HepG2 (cell line): ENCODE measurements at regions not wholly inside any gene's neighbourhood (a gene's known extent, or its start where the extent isn't known, plus 50 kb on each side); places are given as distances from the start of the nearest gene placed in this dataset.

Experiments
- ATM ChIP-seq: fragments of 450-650 bp; IDR thresholded peaks from 2 replicates; pipeline ENCODE4 v1.7.1; 2017; ENCODE audit warnings: mild to moderate bottlenecking, borderline replicate concordance
- ELF1 ChIP-seq: sonication (generic); formaldehyde crosslinking; IDR thresholded peaks from 2 replicates; pipeline ENCODE4 v1.4.0; 2020; ENCODE audit warnings: missing genetic modification reagents
- ELF3 ChIP-seq: IDR thresholded peaks from 2 replicates; pipeline ENCODE4 v1.6.1; 2016; ENCODE audit warnings: missing genetic modification reagents, missing compliant biosample characterization
- ERF ChIP-seq: IDR thresholded peaks from 2 replicates; pipeline ENCODE4 v1.6.1; 2018; ENCODE audit warnings: missing biosample characterization, missing genetic modification reagents
- FLYWCH1 ChIP-seq: sonication (generic); formaldehyde crosslinking; IDR thresholded peaks from 2 replicates; pipeline ENCODE4 v1.8.1; 2023; ENCODE audit warnings: mild to moderate bottlenecking, missing genetic modification reagents
- GABPA ChIP-seq, 2 experiments: IDR thresholded peaks; 2 replicates each; pipeline ENCODE4 v1.6.1; 2011 to 2016; ENCODE audit warnings: low read depth in 2 of 2, low read length in 1 of 2, missing biosample characterization in 1 of 2, missing genetic modification characterization in 1 of 2
- GATAD1 ChIP-seq: IDR thresholded peaks from 2 replicates; pipeline ENCODE4 v1.6.1; 2016; ENCODE audit warnings: missing genetic modification reagents, missing compliant biosample characterization
- GATAD2A ChIP-seq: IDR thresholded peaks from 2 replicates; pipeline ENCODE4 v1.6.1; 2016
- GFI1 ChIP-seq: sonication (generic); formaldehyde crosslinking; IDR thresholded peaks from 2 replicates; pipeline ENCODE4 v1.5.0; 2020; ENCODE audit warnings: missing genetic modification reagents, mild to moderate bottlenecking, borderline replicate concordance
- JUNB ChIP-seq: sonication (generic); formaldehyde crosslinking; IDR thresholded peaks from 2 replicates; pipeline ENCODE4 v1.8.0; 2022; ENCODE audit warnings: missing genetic modification reagents, mild to moderate bottlenecking, borderline replicate concordance
- KLF16 ChIP-seq, 2 experiments: sonication (generic) in 1 of 2; formaldehyde crosslinking in 1 of 2; IDR thresholded peaks; 2 replicates each; pipeline versions ENCODE4 v1.6.1 to v1.8.0; 2016 to 2023; ENCODE audit warnings: missing genetic modification reagents in 2 of 2, missing compliant biosample characterization in 1 of 2
- MAFG ChIP-seq: sonication (generic); formaldehyde crosslinking; IDR thresholded peaks from 2 replicates; pipeline ENCODE4 v1.5.1; 2020; ENCODE audit warnings: mild to moderate bottlenecking, missing genetic modification reagents
- MBNL3 ChIP-seq: fragments of 250-450 bp; sonication (Bioruptor Pico); conservative IDR thresholded peaks from 2 replicates; pipeline ENCODE4 v1.8.0; 2022; ENCODE audit warnings: mild to moderate bottlenecking, inconsistent platforms
- MIER3 ChIP-seq: IDR thresholded peaks from 2 replicates; pipeline ENCODE4 v1.6.1; 2016; ENCODE audit warnings: missing compliant biosample characterization, borderline replicate concordance
- NR2F1 ChIP-seq, 2 experiments: fragments of 450-650 bp in 1 of 2; formaldehyde crosslinking in 1 of 2; IDR thresholded peaks; 2 replicates each; pipeline versions ENCODE4 v1.5.0 to v1.6.1; 2016 to 2020; ENCODE audit warnings: mild to moderate bottlenecking in 1 of 2, missing compliant biosample characterization in 1 of 2, missing genetic modification reagents in 1 of 2, moderate library complexity in 1 of 2
- PPARG ChIP-seq: conservative IDR thresholded peaks from 2 replicates; pipeline ENCODE4 v1.6.1; 2016; ENCODE audit warnings: missing biosample characterization, missing genetic modification reagents
- PRMT3 ChIP-seq: sonication (generic); formaldehyde crosslinking; IDR thresholded peaks from 2 replicates; pipeline ENCODE4 v1.8.1; 2022; ENCODE audit warnings: low read depth, mild to moderate bottlenecking, moderate library complexity, missing genetic modification reagents, borderline replicate concordance
- RAD21 ChIP-seq: fragments of 450-650 bp; formaldehyde crosslinking; IDR thresholded peaks from 2 replicates; pipeline ENCODE4 v1.5.0; 2020; ENCODE audit warnings: mild to moderate bottlenecking
- SALL2 ChIP-seq: sonication (generic); formaldehyde crosslinking; IDR thresholded peaks from 2 replicates; pipeline ENCODE4 v1.8.1; 2023; ENCODE audit warnings: mild to moderate bottlenecking, missing genetic modification reagents, inconsistent platforms
- SAP130 ChIP-seq: IDR thresholded peaks from 2 replicates; pipeline ENCODE4 v1.6.1; 2016; ENCODE audit warnings: low read depth
- SMC3 ChIP-seq: IDR thresholded peaks from 2 replicates; pipeline ENCODE4 v1.6.1; 2011; ENCODE audit warnings: low read length, improper control_type of control experiment
- YEATS2 ChIP-seq: sonication (generic); formaldehyde crosslinking; IDR thresholded peaks from 2 replicates; pipeline ENCODE4 v1.4.0; 2020; ENCODE audit warnings: missing genetic modification reagents, borderline replicate concordance
- ZNF33A ChIP-seq: sonication (generic); formaldehyde crosslinking; IDR thresholded peaks from 2 replicates; pipeline ENCODE4 v1.5.1; 2020; ENCODE audit warnings: missing genetic modification reagents, mild to moderate bottlenecking, moderate library complexity, borderline replicate concordance
- ZSCAN25 ChIP-seq: sonication (generic); formaldehyde crosslinking; IDR thresholded peaks from 2 replicates; pipeline ENCODE4 v1.8.0; 2022; ENCODE audit warnings: mild to moderate bottlenecking, missing genetic modification reagents
- TF ChIP-seq, protein P1 (sequence below): sonication (generic); formaldehyde crosslinking; IDR thresholded peaks from 2 replicates; pipeline ENCODE4 v1.4.0; 2020; ENCODE audit warnings: missing genetic modification reagents, mild to moderate bottlenecking, borderline replicate concordance
- TF ChIP-seq, protein P2 (sequence below): IDR thresholded peaks from 2 replicates; pipeline ENCODE4 v1.6.1; 2016; ENCODE audit warnings: low read depth

DNA sequence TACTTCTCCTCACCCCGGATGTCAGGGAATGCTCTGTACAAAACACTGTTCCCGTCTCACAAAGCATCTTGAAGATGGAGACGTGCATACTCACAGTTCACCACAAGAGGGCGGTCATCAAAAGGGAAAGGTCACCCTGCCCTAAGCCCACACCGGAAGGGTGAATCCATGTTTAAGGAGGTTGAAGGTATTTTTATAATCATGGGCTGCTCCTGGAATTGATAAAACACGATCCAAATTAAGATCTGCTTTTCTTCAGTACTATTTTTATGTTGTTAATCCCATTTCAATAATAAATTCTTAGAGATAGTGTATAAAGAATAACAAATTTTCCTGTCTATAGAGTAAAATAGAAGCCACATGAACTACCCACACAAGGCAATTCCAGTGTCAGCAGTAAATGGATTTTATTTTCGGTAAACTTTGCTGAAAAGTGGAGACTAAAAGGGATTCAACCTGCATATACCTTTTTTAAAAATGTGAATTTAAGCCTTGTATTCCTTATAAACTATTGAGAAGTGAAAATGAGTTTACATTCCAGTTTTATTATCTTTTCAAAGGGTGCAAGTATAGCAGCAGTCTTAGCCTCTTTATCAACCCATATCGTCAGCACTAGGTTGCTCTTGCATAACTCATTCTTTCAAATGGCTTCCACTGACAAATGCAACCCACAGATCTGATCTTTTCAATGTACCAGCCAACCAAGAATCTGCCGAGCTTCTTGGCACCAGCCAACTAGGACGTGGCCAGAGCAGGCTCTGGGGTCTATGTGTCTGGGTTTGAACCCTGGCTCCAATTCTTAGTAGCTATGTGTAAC, 79.7 kb upstream of the MBOAT1 start (continued):
- no peak for TF ChIP-seq ZSCAN25 (CRISPR knock-in tag)
- TF ChIP-seq PPARG (CRISPR knock-in tag) = 0 out of 2 replicates have a peak, but pooled peaks have one; percentile 13
- 0 out of 2 replicates have a peak, but pooled peaks have one; percentile 36 for TF ChIP-seq GFI1 (CRISPR knock-in tag)
- peak; percentile 33; the same call in 1 of the 2 replicates for TF ChIP-seq YEATS2
- no peak for TF ChIP-seq MBNL3
- TF ChIP-seq GATAD2A (CRISPR knock-in tag) = peak; percentile 49
- TF ChIP-seq GABPA (IDR thresholded peaks at IDR 0.05; ENCODE audit: low read depth, low read length) = no peak
- peak; percentile 66 for TF ChIP-seq GABPA (CRISPR knock-in tag; IDR thresholded peaks at IDR 0.05; ENCODE audit: low read depth)
- TF ChIP-seq, protein P1, sequence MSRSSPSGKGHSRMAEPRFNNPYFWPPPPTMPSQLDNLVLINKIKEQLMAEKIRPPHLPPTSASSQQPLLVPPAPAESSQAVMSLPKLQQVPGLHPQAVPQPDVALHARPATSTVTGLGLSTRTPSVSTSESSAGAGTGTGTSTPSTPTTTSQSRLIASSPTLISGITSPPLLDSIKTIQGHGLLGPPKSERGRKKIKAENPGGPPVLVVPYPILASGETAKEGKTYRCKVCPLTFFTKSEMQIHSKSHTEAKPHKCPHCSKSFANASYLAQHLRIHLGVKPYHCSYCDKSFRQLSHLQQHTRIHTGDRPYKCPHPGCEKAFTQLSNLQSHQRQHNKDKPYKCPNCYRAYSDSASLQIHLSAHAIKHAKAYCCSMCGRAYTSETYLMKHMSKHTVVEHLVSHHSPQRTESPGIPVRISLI (CRISPR knock-in tag) = peak; percentile 78; the same call in 1 of the 2 replicates
- no peak for TF ChIP-seq JUNB (CRISPR knock-in tag)
- peak; percentile 92 for TF ChIP-seq SMC3
- no peak for TF ChIP-seq SALL2 (CRISPR knock-in tag)
- peak; percentile 49 for TF ChIP-seq SAP130 (CRISPR knock-in tag)
- 0 out of 4 replicates have a peak, but pooled peaks of 1 of the 2 experiments have one; percentile 66 for TF ChIP-seq KLF16 (CRISPR knock-in tag; IDR thresholded peaks at IDR 0.05)
- peak; percentile 43; the same call in 1 of the 2 replicates for TF ChIP-seq ELF1 (CRISPR knock-in tag)
- no peak for TF ChIP-seq FLYWCH1 (CRISPR knock-in tag)
- 0 out of 2 replicates have a peak, but pooled peaks have one; percentile 23 for TF ChIP-seq ERF
- TF ChIP-seq NR2F1 (CRISPR knock-in tag; IDR thresholded peaks at IDR 0.05) = 0 out of 4 replicates have a peak, but pooled peaks of 1 of the 2 experiments have one; percentile 30
- peak; percentile 47; the same call in 1 of the 2 replicates for TF ChIP-seq ELF3 (CRISPR knock-in tag)
- TF ChIP-seq, protein P2, sequence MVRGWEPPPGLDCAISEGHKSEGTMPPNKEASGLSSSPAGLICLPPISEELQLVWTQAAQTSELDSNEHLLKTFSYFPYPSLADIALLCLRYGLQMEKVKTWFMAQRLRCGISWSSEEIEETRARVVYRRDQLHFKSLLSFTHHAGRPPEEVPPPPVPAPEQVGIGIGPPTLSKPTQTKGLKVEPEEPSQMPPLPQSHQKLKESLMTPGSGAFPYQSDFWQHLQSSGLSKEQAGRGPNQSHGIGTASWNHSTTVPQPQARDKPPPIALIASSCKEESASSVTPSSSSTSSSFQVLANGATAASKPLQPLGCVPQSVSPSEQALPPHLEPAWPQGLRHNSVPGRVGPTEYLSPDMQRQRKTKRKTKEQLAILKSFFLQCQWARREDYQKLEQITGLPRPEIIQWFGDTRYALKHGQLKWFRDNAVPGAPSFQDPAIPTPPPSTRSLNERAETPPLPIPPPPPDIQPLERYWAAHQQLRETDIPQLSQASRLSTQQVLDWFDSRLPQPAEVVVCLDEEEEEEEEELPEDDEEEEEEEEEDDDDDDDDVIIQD (CRISPR knock-in tag) = no peak
- no peak for TF ChIP-seq ATM
- no peak for TF ChIP-seq MAFG (CRISPR knock-in tag)
- no peak for TF ChIP-seq PRMT3
- TF ChIP-seq RAD21 (CRISPR knock-in tag) = peak; percentile 82
- TF ChIP-seq GATAD1 (CRISPR knock-in tag) = 0 out of 2 replicates have a peak, but pooled peaks have one; percentile 45
- TF ChIP-seq MIER3 = 0 out of 2 replicates have a peak, but pooled peaks have one; percentile 27
- no peak for TF ChIP-seq ZNF33A (CRISPR knock-in tag)
